BLaER1 treated with 17β-estradiol and CSF1 and Interleukin-3, amounts not matched to agents 10 nM and 100 nM (cell line): ENCODE measurements at regions not wholly inside any gene's neighbourhood (a gene's known extent, or its start where the extent isn't known, plus 50 kb on each side); places are given as distances from the start of the nearest gene placed in this dataset.

ENCODE experiments used
- H3K27ac ChIP-seq, 11 experiments: shearing (Covaris generic); formaldehyde crosslinking; 2 replicates each; pipeline ENCODE4 v1.8.1; 2022
- H3K27me3 ChIP-seq, 11 experiments: shearing (Covaris generic); formaldehyde crosslinking; 2 replicates each; pipeline ENCODE4 v1.8.1; 2022
- H3K36me3 ChIP-seq, 11 experiments: shearing (Covaris generic); formaldehyde crosslinking; 2 replicates each; pipeline ENCODE4 v1.8.1; 2022
- H3K4me1 ChIP-seq, 10 experiments: shearing (Covaris generic); formaldehyde crosslinking; 2 replicates each; pipeline ENCODE4 v1.8.1; 2022
- H3K4me2 ChIP-seq, 11 experiments: shearing (Covaris generic); formaldehyde crosslinking; 2 replicates each; pipeline ENCODE4 v1.8.1; 2022
- H3K4me3 ChIP-seq, 10 experiments: shearing (Covaris generic); formaldehyde crosslinking; 2 replicates each; pipeline ENCODE4 v1.8.1; 2022
- H3K9ac ChIP-seq, 11 experiments: shearing (Covaris generic); formaldehyde crosslinking; 2 replicates each; pipeline ENCODE4 v1.8.1; 2022
- H3K9me3 ChIP-seq, 11 experiments: shearing (Covaris generic); formaldehyde crosslinking; replicated peaks in 1 of 11; 2 replicates each; pipeline ENCODE4 v1.8.1; 2022
- H4K20me1 ChIP-seq, 11 experiments: shearing (Covaris generic); formaldehyde crosslinking; 2 replicates each; pipeline ENCODE4 v1.8.1; 2022
- Cebpa-rat ChIP-seq, 11 experiments: shearing (Covaris generic); IDR thresholded peaks; 2 replicates each; pipeline ENCODE4 v1.8.1; 2022

DNA sequence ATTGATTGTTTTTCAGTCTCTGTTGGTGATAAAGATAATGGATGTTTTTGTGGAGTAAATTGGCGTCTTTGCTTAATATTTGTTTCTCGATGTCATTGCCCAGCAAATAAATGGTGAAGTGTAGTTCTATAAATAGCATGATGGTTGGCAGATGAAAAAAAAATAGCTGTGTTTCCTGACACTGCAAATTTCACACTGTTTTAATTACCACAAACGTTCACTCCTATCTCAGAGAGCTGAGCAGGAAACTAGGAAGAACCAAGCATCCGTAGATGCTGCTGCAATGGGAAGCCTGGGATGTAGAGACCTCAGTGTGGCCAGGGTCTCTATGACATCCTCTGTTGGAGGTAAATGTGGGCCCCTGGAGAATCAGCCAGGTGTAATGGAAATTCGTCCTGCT lies 183.2 kb downstream of the CYRIA start:
- Histone ChIP-seq H3K9me3 (no peaks in the 10 kb centered on the region), H4K20me1 (no peaks in the 10 kb centered on the region), H3K4me3 (no peak overlapping the region), H3K4me1 (peaks cover 0 to 11% (median 6%) of the 10 kb centered on the region in 10 experiments; a peak in 10 of 20 replicates), H3K9ac (no peak overlapping the region), H3K4me2 (peak overlapping the region in 8 of 11 experiments; percentile 0 to 55 (median 40); a peak in 14 of 22 replicates), H3K36me3 (no peaks in the 10 kb centered on the region), H3K27me3 (no peaks in the 10 kb centered on the region), H3K27ac (no peak overlapping the region)
- TF ChIP-seq Cebpa-rat (IDR thresholded peaks at IDR 0.05) = no peak

DNA sequence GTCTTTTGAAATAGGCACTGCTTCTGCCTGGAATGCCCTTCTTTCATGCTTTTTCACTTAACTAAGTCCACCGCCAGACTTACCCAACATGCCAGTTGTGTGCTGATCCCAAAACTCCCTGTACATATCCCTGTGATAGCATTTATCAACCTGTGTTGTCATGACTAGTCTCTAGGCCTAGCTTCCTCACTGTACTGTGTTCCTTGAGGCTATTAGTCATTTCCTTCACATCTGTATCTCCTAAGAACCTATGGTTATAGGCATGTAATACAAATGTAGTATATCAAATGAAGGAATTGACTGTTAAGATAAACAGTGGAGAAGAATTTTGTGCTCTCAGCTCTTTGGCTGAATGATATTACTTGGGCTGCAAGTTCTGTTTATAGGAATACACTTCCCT lies 184.3 kb downstream of the CYRIA start:
- H3K27ac ChIP-seq = no peak overlapping the region
- H3K36me3 ChIP-seq = no peaks in the 10 kb centered on the region
- no peaks in the 10 kb centered on the region for H4K20me1 ChIP-seq
- peaks cover 0 to 11% (median 6%) of the 10 kb centered on the region in 10 experiments; a peak in 10 of 20 replicates for H3K4me1 ChIP-seq
- no peaks in the 10 kb centered on the region for H3K27me3 ChIP-seq
- no peak overlapping the region for H3K4me3 ChIP-seq
- no peak overlapping the region for H3K9ac ChIP-seq
- H3K9me3 ChIP-seq = no peaks in the 10 kb centered on the region
- no peak for TF ChIP-seq Cebpa-rat (IDR thresholded peaks at IDR 0.05)
- H3K4me2 ChIP-seq = no peak overlapping the region

DNA sequence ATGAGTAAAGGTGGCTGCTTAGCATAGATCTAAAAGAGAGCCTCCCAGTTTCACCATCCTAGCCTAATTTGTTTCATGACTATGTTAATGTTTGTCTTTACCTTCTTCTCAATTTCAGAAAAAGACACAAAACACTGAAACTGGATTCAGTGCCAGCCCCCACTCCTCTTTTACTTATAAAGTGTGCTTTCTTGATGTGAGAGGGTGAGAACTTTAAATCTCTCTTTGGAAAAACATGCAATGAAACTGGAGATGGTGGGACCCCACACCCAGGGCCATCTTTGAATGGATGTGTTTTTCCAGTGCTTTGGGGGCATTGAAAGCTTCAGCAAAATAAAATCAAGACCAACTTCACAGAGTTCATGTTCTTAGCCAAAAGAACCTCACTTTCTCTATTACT lies 185.9 kb downstream of the CYRIA start:
- H3K27me3 ChIP-seq = no peaks in the 10 kb centered on the region
- H3K9me3 ChIP-seq = no peaks in the 10 kb centered on the region
- H4K20me1 ChIP-seq = no peaks in the 10 kb centered on the region
- H3K4me3 ChIP-seq = no peak overlapping the region
- no peak overlapping the region for H3K4me2 ChIP-seq
- H3K4me1 ChIP-seq = peaks cover 0 to 11% (median 6%) of the 10 kb centered on the region in 10 experiments; a peak in 10 of 20 replicates
- no peak overlapping the region for H3K9ac ChIP-seq
- H3K27ac ChIP-seq = no peak overlapping the region
- TF ChIP-seq Cebpa-rat (IDR thresholded peaks at IDR 0.05) = no peak
- H3K36me3 ChIP-seq = no peaks in the 10 kb centered on the region

DNA sequence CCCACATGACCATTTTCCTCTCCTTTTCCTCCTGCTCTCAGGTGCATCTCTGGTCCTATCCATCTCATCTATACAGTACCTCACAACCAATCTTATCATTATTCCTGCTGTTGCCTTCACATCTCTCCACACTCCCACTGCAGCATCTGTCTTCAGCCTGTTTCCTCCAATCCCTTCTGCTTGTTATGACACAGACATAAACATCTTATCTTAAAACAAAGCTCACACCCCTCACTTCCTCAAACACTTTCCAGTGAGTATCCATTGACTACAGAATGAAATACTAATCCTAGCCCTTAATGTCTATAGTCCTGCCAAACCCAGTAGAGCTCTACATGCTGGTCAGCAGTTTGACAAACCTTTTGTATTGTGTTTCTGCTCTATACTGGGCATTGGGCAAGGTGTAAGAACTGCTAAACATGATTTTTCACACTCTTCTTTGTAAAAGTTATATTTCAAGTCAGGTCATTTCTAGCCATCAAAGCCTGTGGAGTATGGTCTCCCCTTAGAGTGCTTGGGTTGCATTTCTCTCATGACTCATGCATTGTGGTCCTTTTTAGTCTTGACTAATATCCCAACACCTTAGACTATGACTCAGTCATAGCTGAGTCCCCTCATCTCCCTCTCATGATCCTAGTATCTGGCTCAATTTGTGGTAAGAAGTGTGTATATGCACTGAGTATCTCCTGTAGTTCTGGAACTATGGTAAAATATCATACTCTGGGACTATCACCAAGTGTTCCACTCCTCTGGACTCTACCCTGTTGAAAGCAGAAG lies 187.0 kb downstream of the CYRIA start:
- no peak for TF ChIP-seq Cebpa-rat (IDR thresholded peaks at IDR 0.05)
- H3K4me2 ChIP-seq = no peak overlapping the region
- H3K4me3 ChIP-seq = no peak overlapping the region
- H3K9ac ChIP-seq = no peak overlapping the region
- peaks cover 0 to 11% (median 6%) of the 10 kb centered on the region in 10 experiments; a peak in 10 of 20 replicates for H3K4me1 ChIP-seq
- H3K36me3 ChIP-seq = no peaks in the 10 kb centered on the region
- no peaks in the 10 kb centered on the region for H4K20me1 ChIP-seq
- no peaks in the 10 kb centered on the region for H3K27me3 ChIP-seq
- no peaks in the 10 kb centered on the region for H3K9me3 ChIP-seq
- no peak overlapping the region for H3K27ac ChIP-seq

DNA sequence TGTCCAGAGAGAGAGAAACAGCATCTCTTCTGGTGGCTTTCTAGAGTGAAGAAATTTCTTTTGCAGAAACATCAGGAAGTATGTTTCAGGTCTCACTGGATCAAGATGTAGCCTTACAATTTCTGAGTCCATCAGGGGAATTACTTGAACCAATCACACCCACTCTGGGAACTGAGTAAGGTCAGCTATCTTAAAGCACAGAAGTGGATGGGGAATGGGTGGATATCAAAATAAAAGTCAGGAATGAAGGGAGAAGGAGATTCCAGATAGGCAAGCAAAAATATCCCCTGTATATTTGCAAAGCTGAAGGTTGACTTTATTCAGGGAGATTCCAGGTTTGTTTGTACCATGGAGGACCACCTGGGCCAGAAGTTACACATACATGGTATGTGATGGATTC lies 188.0 kb downstream of the CYRIA start:
- TF ChIP-seq Cebpa-rat (IDR thresholded peaks at IDR 0.05) = no peak
- no peaks in the 10 kb centered on the region for H3K9me3 ChIP-seq

DNA sequence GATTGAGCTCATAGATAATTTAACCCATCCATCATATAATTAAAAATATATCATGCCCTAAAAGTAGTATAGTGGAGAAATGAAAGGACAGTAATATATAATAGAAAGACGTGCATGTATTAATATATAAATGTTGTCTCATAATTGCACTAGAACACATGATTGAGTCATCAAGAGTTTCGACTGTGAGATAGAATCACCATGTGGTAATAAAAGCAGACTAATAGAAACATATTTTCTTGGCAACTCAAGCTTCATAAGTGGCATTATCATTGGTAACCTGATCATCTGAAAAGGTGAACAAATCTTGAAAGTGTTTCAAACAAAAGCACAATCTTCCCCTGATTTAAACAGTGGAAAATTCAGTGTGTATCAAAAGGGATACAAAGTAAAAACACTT lies 188.8 kb downstream of the CYRIA start:
- no peak overlapping the region for H3K27ac ChIP-seq
- H4K20me1 ChIP-seq = no peaks in the 10 kb centered on the region
- no peak overlapping the region for H3K4me2 ChIP-seq
- H3K27me3 ChIP-seq = no peaks in the 10 kb centered on the region
- no peak overlapping the region for H3K4me3 ChIP-seq
- no peaks in the 10 kb centered on the region for H3K4me1 ChIP-seq
- no peak for TF ChIP-seq Cebpa-rat (IDR thresholded peaks at IDR 0.05)
- no peaks in the 10 kb centered on the region for H3K36me3 ChIP-seq
- H3K9ac ChIP-seq = no peak overlapping the region
- no peaks in the 10 kb centered on the region for H3K9me3 ChIP-seq

More for the DNA sequence above, 188.0 kb downstream of the CYRIA start:
- Histone ChIP-seq H3K36me3 (no peaks in the 10 kb centered on the region), H3K4me2 (no peak overlapping the region), H3K4me3 (no peak overlapping the region), H3K27ac (no peak overlapping the region), H3K9ac (no peak overlapping the region), H4K20me1 (no peaks in the 10 kb centered on the region), H3K4me1 (peaks cover 0 to 6% (median 3%) of the 10 kb centered on the region in 10 experiments; a peak in 10 of 20 replicates), H3K27me3 (no peaks in the 10 kb centered on the region)

DNA sequence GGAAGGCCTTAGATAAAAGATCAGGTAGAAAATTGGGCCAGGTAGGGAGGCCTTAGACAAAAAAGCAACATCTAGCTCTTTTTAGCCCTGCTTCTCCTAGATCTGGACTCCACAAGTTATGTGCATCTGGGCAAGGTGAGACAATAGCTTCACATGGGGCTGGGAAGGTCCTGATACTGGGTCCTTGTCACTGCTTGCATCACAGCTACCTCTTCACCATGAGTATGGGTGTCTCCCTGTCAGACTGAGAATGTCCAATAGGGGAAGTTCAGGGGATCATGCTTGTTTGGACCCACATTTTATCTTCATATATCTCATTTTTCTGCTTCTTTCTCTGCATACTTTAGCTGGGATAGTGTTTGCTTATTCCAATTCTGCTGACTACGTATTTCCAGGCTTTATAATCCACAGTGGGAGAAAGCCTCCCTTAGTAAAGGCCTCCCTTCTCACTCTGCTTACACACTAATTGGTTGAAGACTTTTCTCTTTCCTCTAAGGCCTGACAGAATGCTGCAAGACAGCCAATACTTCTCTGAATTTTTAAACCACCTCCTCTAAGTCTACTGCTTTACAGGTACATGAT lies 189.6 kb downstream of the CYRIA start:
- Histone ChIP-seq H3K27ac (no peak overlapping the region), H3K9ac (no peak overlapping the region), H3K4me1 (no peaks in the 10 kb centered on the region), H3K4me2 (no peak overlapping the region), H4K20me1 (no peaks in the 10 kb centered on the region), H3K4me3 (no peak overlapping the region), H3K9me3 (no peaks in the 10 kb centered on the region), H3K27me3 (no peaks in the 10 kb centered on the region), H3K36me3 (no peaks in the 10 kb centered on the region)
- no peak for TF ChIP-seq Cebpa-rat (IDR thresholded peaks at IDR 0.05)

DNA sequence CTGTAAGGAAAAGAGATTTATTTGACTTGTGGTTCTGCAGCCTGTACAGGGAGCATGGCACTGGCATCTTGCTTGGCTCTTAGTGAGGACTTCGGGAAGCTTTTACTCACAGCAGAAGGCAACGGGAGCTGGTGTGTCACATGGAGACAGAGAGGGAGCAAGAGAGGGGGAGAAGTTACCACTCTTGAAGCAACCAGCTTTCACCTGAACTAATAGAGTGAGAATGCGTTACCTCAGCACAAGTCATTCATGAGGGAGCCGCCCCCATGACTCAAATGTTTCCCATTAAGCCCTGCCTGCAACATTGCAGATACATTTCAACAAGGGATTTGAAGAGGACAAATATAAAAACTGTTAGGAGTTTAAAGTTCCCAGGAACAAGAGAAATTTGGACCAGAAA lies 190.0 kb downstream of the CYRIA start:
- Histone ChIP-seq H3K4me2 (no peak overlapping the region), H3K27ac (no peak overlapping the region), H3K4me1 (no peaks in the 10 kb centered on the region), H3K9me3 (no peaks in the 10 kb centered on the region), H3K4me3 (no peak overlapping the region), H3K9ac (no peak overlapping the region), H3K36me3 (no peaks in the 10 kb centered on the region), H4K20me1 (no peaks in the 10 kb centered on the region), H3K27me3 (no peaks in the 10 kb centered on the region)
- TF ChIP-seq Cebpa-rat (IDR thresholded peaks at IDR 0.05) = no peak

DNA sequence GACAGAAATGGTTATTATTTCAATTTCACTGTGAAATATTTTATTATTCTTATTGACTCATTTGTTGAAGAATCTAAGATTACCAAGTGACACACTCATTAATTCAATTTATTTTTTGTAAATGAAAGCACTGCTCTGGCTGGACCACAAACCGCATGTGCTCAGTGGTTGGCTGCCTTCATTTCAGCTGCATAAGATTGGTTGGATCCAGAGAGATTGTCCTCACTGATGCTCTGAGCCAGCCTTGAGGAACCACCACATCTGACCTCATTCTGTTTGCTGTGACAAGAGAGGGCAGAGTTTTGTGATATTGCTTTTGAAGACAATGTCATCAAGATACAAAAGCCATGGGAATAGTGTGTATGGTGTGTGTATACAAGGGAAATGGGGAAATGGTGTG lies 192.1 kb downstream of the CYRIA start:
- Histone ChIP-seq H3K9me3 (no peaks in the 10 kb centered on the region), H3K4me3 (no peak overlapping the region), H4K20me1 (no peaks in the 10 kb centered on the region), H3K27me3 (no peaks in the 10 kb centered on the region), H3K4me1 (no peaks in the 10 kb centered on the region), H3K36me3 (no peaks in the 10 kb centered on the region), H3K4me2 (no peak overlapping the region), H3K27ac (no peak overlapping the region), H3K9ac (no peak overlapping the region)
- TF ChIP-seq Cebpa-rat (IDR thresholded peaks at IDR 0.05) = no peak

DNA sequence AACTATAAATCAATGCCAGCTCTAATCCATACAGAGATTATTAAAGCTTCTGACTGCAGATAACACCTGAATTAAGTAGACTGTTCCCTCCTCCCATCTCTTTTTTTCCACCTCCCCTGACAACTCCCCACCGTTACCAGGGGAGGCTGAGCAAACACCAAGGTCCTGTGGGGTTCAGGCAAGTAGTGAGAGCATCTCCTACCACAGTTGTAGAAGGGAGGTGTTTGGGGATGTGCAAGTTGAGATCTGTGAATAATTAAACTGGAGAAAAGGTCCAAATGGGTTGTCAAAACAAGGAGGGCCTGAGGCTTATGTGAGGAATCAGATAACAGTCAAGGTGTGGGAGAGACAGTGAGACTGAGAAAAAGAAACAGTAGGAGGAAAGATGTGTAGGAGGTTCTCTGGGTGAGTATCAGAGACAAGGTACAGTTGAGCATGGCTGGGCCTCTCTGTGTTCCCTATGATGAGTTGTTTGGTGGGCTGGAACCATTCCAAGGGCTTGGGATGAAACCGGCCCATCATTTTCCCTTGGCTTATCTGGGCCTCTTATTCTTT lies 194.6 kb downstream of the CYRIA start:
- Histone ChIP-seq H4K20me1 (no peaks in the 10 kb centered on the region), H3K36me3 (no peaks in the 10 kb centered on the region), H3K9ac (no peak overlapping the region), H3K27ac (no peak overlapping the region), H3K4me1 (no peaks in the 10 kb centered on the region), H3K4me2 (no peak overlapping the region), H3K4me3 (no peak overlapping the region), H3K9me3 (no peaks in the 10 kb centered on the region), H3K27me3 (no peaks in the 10 kb centered on the region)
- TF ChIP-seq Cebpa-rat (IDR thresholded peaks at IDR 0.05) = no peak
